NCI-H1436 treated with DMSO at 0.1 percent for 48 hours (cell line): ENCODE measurements at regions not wholly inside any gene's neighbourhood (a gene's known extent, or its start where the extent isn't known, plus 50 kb on each side); places are given as distances from the start of the nearest gene placed in this dataset.
"Not testable (repeated sequence)": the region's sequence is repeated elsewhere in the genome, so short reads cannot be mapped to it uniquely, and the experiment has no call there.

ENCODE experiments used
- DNase-seq: peaks from one replicate; lab custom pipeline; 2025; lab: John Stamatoyannopoulos, UW

DNA sequence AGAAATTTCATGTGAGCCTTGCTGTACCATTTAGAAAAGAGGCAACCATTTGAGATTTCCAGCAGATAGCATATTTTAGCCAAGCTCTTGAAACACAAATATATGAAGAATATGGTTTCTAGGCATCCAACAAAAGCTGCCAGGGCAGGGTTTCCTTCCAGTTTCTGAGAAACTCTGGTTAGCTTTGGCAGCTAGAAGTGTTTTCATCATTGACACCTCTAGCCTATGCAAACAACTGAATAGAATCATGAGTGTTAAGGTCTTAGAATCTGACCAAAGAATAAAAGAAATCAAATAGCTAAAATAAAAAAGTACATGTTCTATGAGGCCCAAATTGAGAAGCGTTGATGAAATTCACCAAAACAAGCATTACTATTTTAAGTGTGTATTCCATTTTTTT is 188.1 kb downstream of the TMEM167A start:
- DNase-seq: no peak

- DNase-seq: no peak
These were observed 190.3 kb downstream of the TMEM167A start for GRCh38 chr5:82886911-82887310.

DNA sequence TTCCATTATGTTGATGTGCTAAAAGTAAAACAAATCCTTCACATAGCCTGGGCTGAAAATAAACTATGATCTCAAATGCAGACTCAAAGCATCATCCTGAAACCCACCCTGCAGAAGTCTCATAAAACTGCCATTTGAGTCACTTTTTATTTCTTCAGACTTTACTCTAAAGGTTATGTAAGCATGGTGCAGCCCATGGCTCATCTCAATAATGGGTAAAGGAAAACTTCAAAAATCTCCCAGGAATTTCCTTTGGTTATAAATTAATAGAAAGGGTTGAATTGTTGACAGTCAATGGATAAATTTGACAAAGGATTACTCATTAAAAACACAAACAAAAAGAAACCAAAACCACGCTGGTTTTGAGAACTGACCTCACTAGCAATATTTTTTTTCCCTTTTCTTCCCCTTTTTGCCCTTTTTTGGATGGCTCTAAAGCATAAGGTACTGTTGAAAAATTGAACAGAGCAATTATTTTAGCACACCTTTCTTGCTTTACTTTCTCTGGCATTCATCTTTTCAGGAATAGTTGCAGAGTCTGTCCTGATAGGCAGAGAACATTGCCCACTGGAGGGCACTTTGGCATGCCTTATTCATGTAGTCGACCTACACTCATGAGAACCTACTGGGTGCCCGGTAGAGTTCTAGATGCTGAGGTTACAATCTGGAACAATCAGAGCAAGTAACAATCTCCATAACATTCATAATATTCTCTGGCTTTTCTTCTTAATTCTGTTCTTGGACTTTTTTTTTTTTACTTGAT is 191.4 kb downstream of the TMEM167A start:
- no peak for DNase-seq

- DNase-seq: no peak
These were observed 192.2 kb downstream of the TMEM167A start for GRCh38 chr5:82884821-82885471.

DNA sequence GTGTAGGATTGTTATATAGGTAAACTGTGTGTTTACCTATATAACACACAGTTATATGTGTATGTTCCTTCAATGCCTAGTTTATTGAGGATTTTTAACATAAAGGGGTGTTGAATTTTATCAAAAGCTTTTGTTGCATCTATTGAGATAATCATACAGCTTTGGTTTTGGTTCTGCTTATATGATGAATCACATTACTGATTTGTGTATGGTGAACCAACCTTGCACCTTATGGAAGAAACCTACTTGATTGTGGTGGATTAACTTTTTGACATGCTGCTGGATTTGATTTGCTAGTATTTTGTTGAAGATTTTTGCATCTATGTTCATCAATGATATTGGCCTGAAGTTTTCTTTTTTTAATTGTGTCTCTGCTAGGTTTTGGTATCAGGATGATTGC is 194.9 kb downstream of the TMEM167A start:
- DNase-seq: no peak

DNA sequence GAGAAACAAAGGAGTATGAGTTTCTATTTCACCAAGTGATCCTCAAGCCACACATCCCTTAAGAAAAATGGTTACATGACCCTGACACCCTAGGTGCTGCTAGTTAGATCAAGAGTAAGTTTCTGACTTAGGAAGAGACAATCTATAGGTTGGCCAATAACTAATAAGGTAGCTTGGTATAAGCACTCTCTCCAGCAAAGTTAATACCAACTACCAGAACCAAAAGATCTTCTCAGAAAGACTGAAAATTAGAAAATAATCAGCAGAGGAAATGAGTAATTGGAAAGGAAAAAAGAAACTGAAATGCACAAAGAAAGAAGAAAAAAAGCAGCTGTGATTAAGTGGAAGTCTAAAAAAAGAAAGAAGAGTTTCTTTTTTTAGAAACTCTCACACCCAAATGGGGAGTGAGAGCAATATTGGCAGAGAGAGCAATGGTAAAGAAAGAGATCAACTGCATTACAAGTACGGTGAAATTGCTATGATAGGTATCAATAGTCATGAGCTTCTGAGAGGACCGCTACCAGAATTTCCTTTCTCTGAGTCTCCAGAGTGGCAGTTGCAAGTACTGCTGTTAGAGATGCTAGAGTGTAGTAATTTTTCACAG is 195.5 kb downstream of the TMEM167A start:
- DNase-seq: no peak

GRCh38 chr5:82879089-82879488 is 198.1 kb downstream of the TMEM167A start:
- no peak for DNase-seq

DNA sequence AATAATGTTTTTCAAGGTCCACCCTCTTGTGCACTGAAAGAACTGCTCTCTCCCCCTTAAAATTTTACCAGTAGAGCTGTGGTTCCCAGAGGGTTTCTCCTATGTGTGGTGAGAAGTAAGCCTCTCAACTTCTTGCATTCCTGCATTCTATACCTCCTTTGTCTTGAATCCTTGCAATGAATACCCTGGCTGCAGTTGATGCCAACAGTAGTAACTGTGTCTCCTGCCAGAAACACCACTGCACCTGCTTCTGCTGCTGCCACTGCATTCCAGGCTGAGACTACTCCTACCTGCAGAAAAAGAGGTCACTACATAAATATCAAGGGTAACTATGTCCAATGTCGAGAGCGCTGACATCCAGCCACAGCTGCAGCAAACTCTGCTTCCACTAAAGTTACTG is 203.7 kb downstream of the TMEM167A start:
- no peak for DNase-seq

- not testable (repeated sequence) for DNase-seq
These were observed 204.6 kb downstream of the TMEM167A start for GRCh38 chr5:82872321-82873288.

DNA sequence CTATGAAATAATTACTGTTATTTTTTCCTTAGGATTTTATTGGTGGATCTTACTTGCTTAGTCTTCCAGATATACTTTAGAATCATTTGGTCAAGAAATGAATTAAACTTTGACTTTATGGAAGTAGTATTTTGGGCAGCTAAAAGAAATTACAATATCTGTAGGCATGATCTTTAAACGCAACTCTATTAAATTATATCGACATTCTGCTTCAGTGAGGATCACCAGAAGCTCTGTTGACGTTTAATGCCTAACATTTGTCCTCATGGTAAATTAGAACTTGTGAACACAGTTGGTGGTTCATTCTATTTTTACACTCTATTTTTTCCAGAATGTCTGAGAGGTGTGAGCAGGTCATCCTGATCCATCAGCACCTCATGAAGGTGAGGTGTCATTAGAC is 211.6 kb downstream of the TMEM167A start:
- no peak for DNase-seq

DNA sequence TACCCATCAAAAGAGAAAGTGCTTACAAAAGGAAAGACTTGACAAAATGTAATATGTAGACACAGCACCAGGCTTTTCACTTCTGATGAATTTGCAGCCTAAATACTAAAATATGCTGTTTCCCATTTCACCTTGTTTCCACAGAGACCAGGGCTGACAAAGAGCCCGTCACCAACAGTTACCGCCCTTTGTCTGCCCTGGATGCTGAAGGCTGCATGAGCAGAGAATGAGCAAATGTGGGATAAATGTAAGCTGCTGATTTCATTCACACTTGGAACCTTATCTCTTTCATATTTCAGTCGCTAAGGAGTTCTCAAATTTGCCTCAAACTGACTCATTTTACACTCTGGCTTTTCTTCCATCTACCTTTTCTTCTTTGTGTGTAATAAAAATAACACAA is 213.9 kb downstream of the TMEM167A start:
- peak; percentile 30 for DNase-seq

DNA sequence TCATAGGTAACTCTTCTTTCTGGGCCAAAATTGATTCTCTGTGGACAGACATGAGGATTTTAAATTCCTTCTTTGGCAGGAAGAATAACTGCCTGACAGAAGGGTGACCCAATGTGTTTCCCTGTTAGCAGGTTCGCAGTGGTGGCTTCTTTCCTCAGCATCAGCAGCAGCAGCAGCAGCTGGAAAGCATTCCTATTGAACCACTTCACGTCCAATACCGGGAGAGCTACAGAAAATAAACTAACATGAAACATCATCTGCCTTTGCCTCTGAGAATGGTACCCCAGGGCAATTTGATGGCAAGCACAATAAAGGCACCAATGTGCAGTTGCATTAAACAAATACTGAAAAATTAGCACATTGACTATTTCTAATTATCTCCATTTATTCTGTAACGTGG is 214.5 kb downstream of the TMEM167A start:
- peak; percentile 30 for DNase-seq

DNA sequence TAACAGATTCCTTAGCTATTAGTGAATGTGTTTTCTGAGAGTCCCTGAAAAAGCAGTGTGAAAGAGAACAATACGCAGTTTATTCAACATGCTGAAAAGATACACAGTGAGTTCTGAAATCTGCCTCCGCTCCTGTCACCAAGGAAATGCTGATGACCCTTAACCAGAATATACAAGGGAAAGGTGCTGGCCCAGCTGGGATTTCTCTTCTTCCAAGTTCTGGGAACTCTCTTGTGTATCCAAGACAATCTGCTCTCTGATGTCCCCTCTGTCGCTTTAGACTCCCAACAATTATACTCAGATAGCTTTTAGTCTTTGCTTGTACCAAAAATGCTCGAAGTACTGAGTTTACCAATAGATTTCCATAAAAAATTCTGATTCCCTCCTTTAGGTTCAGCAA is 214.9 kb downstream of the TMEM167A start:
- no peak for DNase-seq

GRCh38 chr5:82861701-82862100 is 215.5 kb downstream of the TMEM167A start:
- DNase-seq: no peak

GRCh38 chr5:82859451-82860140 is 217.6 kb downstream of the TMEM167A start:
- DNase-seq: no peak

GRCh38 chr5:82858151-82859025 is 218.8 kb downstream of the TMEM167A start:
- DNase-seq: peak; percentile 53

DNA sequence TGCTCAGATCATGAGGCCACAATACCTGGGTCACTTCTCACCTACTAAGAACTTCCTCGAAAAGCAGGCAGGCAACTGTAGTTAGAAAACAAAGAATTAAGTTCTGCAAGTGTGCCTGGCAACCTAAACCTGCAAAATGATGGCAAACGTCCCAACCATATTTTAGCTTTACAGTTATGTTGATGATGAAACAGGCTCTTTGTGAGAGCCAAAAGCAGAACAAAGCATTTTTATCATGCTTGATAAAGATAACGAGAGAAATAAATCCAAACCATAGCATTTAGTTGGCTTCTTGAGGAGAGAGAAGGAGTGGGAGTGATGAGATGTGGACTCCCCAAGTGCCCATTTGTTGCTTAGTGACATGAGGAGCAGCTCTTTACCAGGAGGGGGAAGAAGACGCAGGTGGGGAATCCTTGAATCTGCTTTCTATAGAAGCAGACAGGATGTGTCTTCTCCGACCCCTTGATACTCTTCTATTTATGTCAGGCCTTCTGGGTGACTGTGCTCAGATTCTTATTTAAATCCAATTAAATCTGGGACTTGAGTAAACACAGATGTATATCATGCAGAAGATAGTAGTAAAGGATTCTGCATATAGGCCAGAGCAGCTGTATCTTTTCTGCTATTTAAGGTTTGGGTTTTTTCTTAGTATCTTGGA is 221.2 kb downstream of the TMEM167A start:
- DNase-seq: no peak

DNA sequence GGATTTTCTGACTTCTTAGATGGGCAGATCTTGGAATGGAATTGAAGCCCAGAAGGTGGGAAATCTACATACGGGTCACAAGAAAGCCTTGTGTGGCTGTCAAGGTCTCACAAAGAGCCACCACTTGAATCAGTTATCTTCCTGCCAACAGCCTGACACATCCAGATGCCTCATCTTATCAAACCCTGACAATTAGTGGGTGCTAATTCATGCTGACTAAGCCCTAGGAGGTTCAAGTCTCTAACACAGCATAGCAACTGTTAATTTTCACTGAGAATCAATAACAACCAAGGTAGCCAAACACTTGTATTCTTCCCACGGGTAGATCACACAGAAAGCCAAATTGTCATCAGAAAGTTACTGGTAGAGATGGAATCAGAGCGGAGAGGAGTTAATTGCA is 222.2 kb downstream of the TMEM167A start:
- no peak for DNase-seq

- DNase-seq: no peak
These were observed 225.7 kb downstream of the TMEM167A start for GRCh38 chr5:82851471-82851870.

GRCh38 chr5:82850393-82850792 is 226.8 kb downstream of the TMEM167A start:
- no peak for DNase-seq
